PC-3 (cell line): ENCODE measurements at regions not wholly inside any gene's neighbourhood (a gene's known extent, or its start where the extent isn't known, plus 50 kb on each side); places are given as distances from the start of the nearest gene placed in this dataset.

ENCODE experiments used
- ATAC-seq: fragments of 200-7000 bp; cut with Tn5 transposase; 2 replicates; pipeline ENCODE4 v1.9.1; 2020; ENCODE audit warnings: mild to moderate bottlenecking, moderate library complexity
- BruUV-seq: library from RNA; stranded (reverse); fragments of 400-500 nt; replicated peaks from 2 replicates; lab custom pipeline; 2021; lab: Mats Ljungman, UMichigan
- CTCF ChIA-PET: fragments of 300-600 bp; sonication (Branson Sonifier 250); formaldehyde crosslinking; loops from one replicate; lab custom pipeline; 2022; ENCODE audit warnings: antibody characterized with exemption; lab: Charles Lee
- POLR2A ChIA-PET: fragments of 300-600 bp; sonication (Branson Sonifier 250); formaldehyde crosslinking; loops from one replicate; lab custom pipeline; 2022; ENCODE audit warnings: antibody characterized with exemption; ENCODE audit not compliant: unreplicated experiment; lab: Charles Lee
- DNase-seq: peaks from one replicate; pipeline ENCODE4 v3.0.0-alpha.2; 2015
- H2AFZ ChIP-seq: fragments of 300-600 bp; sonication (generic); 2 replicates; pipeline ENCODE4 v1.6.0; 2016; ENCODE audit warnings: antibody characterized with exemption, low read length
- H3F3A ChIP-seq: fragments of 300-600 bp; sonication (generic); one replicate; pipeline ENCODE4 v1.6.0; 2017; ENCODE audit warnings: antibody characterized with exemption, low read length, control low read depth, mild to moderate bottlenecking; ENCODE audit not compliant: unreplicated experiment
- H3K27ac ChIP-seq: fragments of 300-600 bp; sonication (generic); 2 replicates; pipeline ENCODE4 v1.5.1; 2016; ENCODE audit warnings: mild to moderate bottlenecking, low read length
- H3K27me3 ChIP-seq: fragments of 300-600 bp; sonication (generic); 2 replicates; pipeline ENCODE4 v1.6.1; 2016; ENCODE audit warnings: low read length, mixed read lengths
- H3K36me3 ChIP-seq: fragments of 300-600 bp; sonication (generic); 2 replicates; pipeline ENCODE4 v1.6.1; 2016; ENCODE audit warnings: low read depth, mixed run types, low read length, mixed read lengths
- H3K4me1 ChIP-seq: fragments of 300-600 bp; sonication (generic); 2 replicates; pipeline ENCODE4 v1.5.1; 2016; ENCODE audit warnings: low read length; ENCODE audit not compliant: insufficient read depth
- H3K4me2 ChIP-seq: fragments of 300-600 bp; sonication (generic); 2 replicates; pipeline ENCODE4 v1.6.0; 2016; ENCODE audit warnings: low read length
- H3K4me3 ChIP-seq: fragments of 300-600 bp; sonication (generic); 2 replicates; pipeline ENCODE4 v1.5.1; 2016; ENCODE audit warnings: mild to moderate bottlenecking, low read length, mixed read lengths
- H3K79me2 ChIP-seq: fragments of 300-600 bp; sonication (generic); 2 replicates; pipeline ENCODE4 v1.6.1; 2017; ENCODE audit warnings: low read length, mixed read lengths
- H3K9ac ChIP-seq: fragments of 300-600 bp; sonication (generic); 2 replicates; pipeline ENCODE4 v1.6.0; 2016; ENCODE audit warnings: mild to moderate bottlenecking, low read length
- H3K9me2 ChIP-seq: fragments of 300-600 bp; sonication (generic); replicated peaks from 2 replicates; pipeline ENCODE4 v1.6.1; 2016; ENCODE audit warnings: mixed run types, low read length, mixed read lengths
- H3K9me3 ChIP-seq: fragments of 300-600 bp; sonication (generic); 2 replicates; pipeline ENCODE4 v1.6.1; 2016; ENCODE audit warnings: low read length, mixed read lengths
- H4K20me1 ChIP-seq: fragments of 300-600 bp; sonication (generic); 2 replicates; pipeline ENCODE4 v1.6.1; 2016; ENCODE audit warnings: low read length, mixed read lengths
- EZH2 ChIP-seq: fragments of 300-600 bp; sonication (generic); IDR thresholded peaks from one replicate; pipeline ENCODE4 v1.6.1; 2017; ENCODE audit warnings: antibody characterized with exemption, mild to moderate bottlenecking, low read length; ENCODE audit not compliant: unreplicated experiment
- EZH2phosphoT487 ChIP-seq: fragments of 300-600 bp; sonication (generic); IDR thresholded peaks from 2 replicates; pipeline ENCODE4 v1.6.1; 2018; ENCODE audit warnings: mild to moderate bottlenecking, antibody characterized with exemption, low read length, borderline replicate concordance
- intact Hi-C: fragments of 100-400 bp; cut with micrococcal nuclease; formaldehyde crosslinking; loops from 2 replicates; pipeline ENCODE4 v1.9.0; 2023
- TF ChIP-seq, protein P1 (sequence below): fragments of 300-600 bp; sonication (generic); conservative IDR thresholded peaks from 2 replicates; pipeline ENCODE4 v1.5.1; 2017; ENCODE audit warnings: antibody characterized with exemption, low read depth, mild to moderate bottlenecking, low read length

DNA sequence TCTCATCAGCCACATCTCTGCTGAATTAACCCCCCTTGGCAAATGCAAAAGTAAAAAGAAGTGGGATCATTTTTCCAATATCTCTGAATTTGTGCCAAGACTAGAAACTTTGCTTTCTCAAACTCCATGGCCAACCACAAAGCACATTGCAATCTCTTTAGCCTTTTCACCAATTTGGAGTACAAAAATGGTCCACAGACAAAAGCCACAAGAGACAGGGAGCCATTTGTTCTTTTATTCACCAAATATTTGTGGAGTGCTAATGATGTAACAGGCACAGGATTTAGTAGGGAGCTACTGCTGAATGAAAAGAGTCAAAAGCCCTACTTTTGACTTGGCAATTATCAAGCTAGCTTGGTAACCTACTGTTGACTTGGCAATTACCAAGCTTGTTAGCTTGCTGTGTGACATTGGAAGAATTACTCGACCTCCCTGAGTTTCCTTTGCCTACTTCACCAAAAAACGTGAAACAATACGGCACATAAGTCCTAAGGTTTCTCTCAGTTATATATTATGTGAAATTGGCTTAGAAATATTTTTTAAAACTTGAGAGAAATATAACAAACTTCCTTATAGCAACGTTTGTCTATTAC is 97.1 kb upstream of the KLF3 start:
- intact Hi-C loops: loop anchor here (10.0 kb wide), 1 partner anchor 98 kb away; the partner anchor contains the start of gene KLF3
- peak overlapping the region; percentile 84 for H3K27ac ChIP-seq
- no peaks in the 10 kb centered on the region for H4K20me1 ChIP-seq

DNA sequence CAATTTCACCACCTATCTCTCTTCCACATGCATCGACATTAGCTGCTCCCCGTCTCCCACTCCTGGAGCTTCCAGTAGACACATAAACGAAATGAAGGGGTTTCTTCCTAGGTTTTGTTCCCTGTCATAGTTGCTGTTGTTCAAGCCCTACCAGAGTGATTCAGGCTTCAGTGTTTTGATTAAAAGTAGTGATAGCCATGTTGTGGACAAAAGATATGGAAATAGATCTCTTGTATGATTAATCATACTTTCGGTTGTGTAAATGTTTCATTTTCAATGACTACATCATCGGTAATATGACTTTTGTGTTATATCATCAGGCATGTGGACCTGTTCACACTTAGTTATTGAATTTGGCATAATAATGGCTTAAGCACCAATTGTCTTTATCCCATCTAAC is 96.5 kb upstream of the KLF3 start:
- Histone ChIP-seq H3K27ac (peak overlapping the region; percentile 55), H3K4me2 (peak overlapping the region; percentile 25; the same call in 1 of the 2 replicates), H3K79me2 (no peaks in the 10 kb centered on the region), H2AFZ (no peak overlapping the region), H3K27me3 (no peaks in the 10 kb centered on the region), H3K9me3 (no peaks in the 10 kb centered on the region), H3K4me1 (peaks cover 39% of the 10 kb centered on the region), H3K9ac (no peak overlapping the region), H3K4me3 (no peak overlapping the region), H4K20me1 (no peaks in the 10 kb centered on the region), H3F3A (no peaks in the 10 kb centered on the region), H3K36me3 (no peaks in the 10 kb centered on the region), H3K9me2 (no peaks in the 10 kb centered on the region)
- POLR2A ChIA-PET: no interaction called here
- DNase-seq (peak; percentile 45), ATAC-seq (no peak)
- TF ChIP-seq, protein P1, sequence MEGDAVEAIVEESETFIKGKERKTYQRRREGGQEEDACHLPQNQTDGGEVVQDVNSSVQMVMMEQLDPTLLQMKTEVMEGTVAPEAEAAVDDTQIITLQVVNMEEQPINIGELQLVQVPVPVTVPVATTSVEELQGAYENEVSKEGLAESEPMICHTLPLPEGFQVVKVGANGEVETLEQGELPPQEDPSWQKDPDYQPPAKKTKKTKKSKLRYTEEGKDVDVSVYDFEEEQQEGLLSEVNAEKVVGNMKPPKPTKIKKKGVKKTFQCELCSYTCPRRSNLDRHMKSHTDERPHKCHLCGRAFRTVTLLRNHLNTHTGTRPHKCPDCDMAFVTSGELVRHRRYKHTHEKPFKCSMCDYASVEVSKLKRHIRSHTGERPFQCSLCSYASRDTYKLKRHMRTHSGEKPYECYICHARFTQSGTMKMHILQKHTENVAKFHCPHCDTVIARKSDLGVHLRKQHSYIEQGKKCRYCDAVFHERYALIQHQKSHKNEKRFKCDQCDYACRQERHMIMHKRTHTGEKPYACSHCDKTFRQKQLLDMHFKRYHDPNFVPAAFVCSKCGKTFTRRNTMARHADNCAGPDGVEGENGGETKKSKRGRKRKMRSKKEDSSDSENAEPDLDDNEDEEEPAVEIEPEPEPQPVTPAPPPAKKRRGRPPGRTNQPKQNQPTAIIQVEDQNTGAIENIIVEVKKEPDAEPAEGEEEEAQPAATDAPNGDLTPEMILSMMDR: no peak
- TF ChIP-seq EZH2: no peak
- TF ChIP-seq EZH2phosphoT487: no peak
- intact Hi-C loops: loop anchor here (10.0 kb wide), 1 partner anchor 97 kb away; the partner anchor contains the start of gene KLF3
- BruUV-seq: no TSS peak
- CTCF ChIA-PET: no interaction called here

More for the DNA sequence above, 97.1 kb upstream of the KLF3 start:
- H3K9ac ChIP-seq: no peak overlapping the region
- no peaks in the 10 kb centered on the region for H3F3A ChIP-seq
- ChIA-PET CTCF (no interaction called here), POLR2A (no interaction called here)
- H3K4me3 ChIP-seq: no peak overlapping the region
- H3K36me3 ChIP-seq: no peaks in the 10 kb centered on the region
- H2AFZ ChIP-seq: no peak overlapping the region
- no peaks in the 10 kb centered on the region for H3K27me3 ChIP-seq
- peaks cover 39% of the 10 kb centered on the region for H3K4me1 ChIP-seq
- no peaks in the 10 kb centered on the region for H3K9me2 ChIP-seq
- TF ChIP-seq, protein P1: no peak
- TF ChIP-seq EZH2 (no peak), EZH2phosphoT487 (no peak)
- no TSS peak for BruUV-seq
- DNase-seq (no peak), ATAC-seq (no peak)
- no peaks in the 10 kb centered on the region for H3K9me3 ChIP-seq
- H3K79me2 ChIP-seq: no peaks in the 10 kb centered on the region
- peak overlapping the region; percentile 25; the same call in 1 of the 2 replicates for H3K4me2 ChIP-seq

DNA sequence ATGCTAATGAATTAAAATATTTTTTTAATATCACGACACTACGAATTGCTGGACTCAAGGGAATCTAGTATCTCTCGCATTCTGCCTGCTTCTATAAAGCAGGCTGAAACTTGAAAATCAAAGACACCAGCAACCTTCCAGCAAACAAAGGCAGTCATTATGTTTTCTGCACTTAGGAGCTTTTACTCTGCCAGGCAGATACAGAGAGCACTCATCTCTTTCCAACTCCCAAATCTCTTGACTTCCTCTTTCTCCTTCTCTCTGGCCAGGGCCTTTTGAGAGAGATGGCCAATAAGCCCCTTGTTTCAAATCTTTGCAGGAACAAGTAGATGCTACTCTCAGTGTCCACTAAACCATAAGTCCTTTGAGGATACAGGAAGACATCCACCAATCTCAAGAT is 95.2 kb upstream of the KLF3 start:
- Histone ChIP-seq H3K4me1 (peaks cover 35% of the 10 kb centered on the region), H3K27ac (no peak overlapping the region), H3K4me3 (no peak overlapping the region), H3K4me2 (no peak overlapping the region), H3K9me3 (no peaks in the 10 kb centered on the region), H2AFZ (no peak overlapping the region), H3K27me3 (no peaks in the 10 kb centered on the region), H3K9ac (no peak overlapping the region), H3K79me2 (no peaks in the 10 kb centered on the region), H4K20me1 (no peaks in the 10 kb centered on the region), H3F3A (no peaks in the 10 kb centered on the region), H3K36me3 (no peaks in the 10 kb centered on the region), H3K9me2 (no peaks in the 10 kb centered on the region)
- no TSS peak for BruUV-seq
- ChIA-PET POLR2A (no interaction called here), CTCF (no interaction called here)
- intact Hi-C loops: loop anchor here (10.0 kb wide), 1 partner anchor 96 kb away; the partner anchor contains the start of gene KLF3
- ATAC-seq: no peak
- TF ChIP-seq, protein P1: no peak
- no peak for TF ChIP-seq EZH2
- TF ChIP-seq EZH2phosphoT487: no peak
- no peak for DNase-seq
